GM19035 (cell line): ENCODE measurements at regions not wholly inside any gene's neighbourhood (a gene's known extent, or its start where the extent isn't known, plus 50 kb on each side); places are given as distances from the start of the nearest gene placed in this dataset.
"Not testable (repeated sequence)": the region's sequence is repeated elsewhere in the genome, so short reads cannot be mapped to it uniquely, and the experiment has no call there.

Experiments used
- ATAC-seq: cut with Tn5 transposase; IDR thresholded peaks from one replicate; pipeline ENCODE4 v1.9.1; 2021; ENCODE audit not compliant: unreplicated experiment

DNA sequence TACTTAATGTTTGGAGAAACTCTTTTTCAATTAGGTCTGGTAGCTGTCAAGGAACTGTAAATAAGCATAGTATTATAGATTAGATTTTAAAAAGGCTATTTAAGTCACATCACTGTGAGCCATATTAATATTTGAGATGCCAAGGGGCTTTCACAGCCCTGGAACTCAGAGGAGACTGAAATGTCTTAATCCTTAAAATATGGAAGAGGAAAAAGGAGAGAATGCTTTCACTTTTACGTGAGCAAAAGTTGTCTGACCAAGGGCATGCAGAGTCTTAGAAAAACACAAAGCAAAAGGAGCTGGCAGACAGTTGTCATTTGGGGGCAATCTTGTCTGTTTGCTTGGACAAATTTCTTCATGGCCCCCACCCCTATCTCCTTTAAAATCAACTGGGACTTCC, 253.2 kb upstream of the IGFBP7 start:
- no peak for ATAC-seq

DNA sequence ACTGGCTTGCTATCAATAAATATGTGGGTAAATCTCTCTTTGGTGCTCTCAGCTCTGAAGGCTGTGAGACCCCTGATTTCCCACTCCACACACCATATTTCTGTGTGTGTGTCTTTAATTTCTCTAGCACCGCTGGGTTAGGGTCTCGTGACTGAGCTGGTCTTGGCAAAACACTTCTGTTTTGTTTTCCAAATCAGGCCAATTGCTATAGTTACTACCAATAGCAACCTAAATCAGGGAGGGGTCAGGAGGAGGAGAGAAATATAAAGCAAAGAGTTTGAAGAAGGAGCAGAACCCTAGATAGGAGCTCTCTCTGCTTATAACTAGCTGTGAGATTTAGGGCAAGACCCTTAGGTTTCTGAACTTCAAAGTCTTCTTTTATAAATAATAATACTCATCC, 250.5 kb upstream of the IGFBP7 start:
- ATAC-seq, result no peak

DNA sequence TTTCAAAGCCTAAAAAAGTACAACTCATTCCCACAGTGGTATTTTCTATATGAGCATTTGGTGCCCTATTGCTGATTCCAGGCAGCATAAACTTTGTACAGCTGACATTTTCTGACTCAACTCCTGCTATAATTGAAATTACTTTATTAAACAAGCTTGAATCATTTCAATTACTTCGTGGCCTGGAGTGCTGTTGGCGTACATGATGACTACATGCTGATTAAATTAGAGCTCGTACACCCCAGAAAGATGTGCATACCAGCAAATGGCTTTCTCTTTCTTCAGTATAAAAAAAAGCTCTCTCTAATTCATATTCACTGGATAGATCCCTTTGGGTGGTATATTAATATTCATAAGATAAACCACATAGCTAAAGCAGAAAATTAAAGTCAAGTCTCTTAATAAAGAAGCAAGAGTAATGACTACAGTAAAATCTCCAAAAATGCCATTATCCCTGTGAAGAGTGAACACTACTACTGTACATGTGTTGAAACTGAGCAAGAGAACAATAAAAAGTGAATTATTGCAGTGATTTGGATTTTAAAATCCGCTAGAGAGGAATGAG, 245.0 kb upstream of the IGFBP7 start:
- no peak for ATAC-seq

DNA sequence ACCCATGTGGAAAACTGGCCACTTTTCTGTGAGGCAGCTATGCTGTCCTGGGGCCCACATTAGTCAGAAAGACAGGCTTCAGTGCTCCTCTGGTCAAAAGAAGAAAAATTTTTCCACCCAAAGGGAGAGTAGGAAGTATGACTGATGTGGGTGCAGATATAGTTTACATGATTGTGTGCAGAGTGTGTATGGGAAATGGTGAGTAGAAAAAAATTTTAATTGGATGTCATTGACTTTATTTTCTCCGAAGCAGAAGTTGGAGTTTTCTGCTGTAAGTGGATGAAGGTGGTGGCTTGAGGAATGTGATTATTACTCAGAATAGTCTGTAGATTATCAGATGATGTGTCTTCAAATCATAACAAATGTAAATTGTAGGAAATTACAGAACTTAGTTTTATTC, 241.5 kb upstream of the IGFBP7 start:
- ATAC-seq, result no peak

DNA sequence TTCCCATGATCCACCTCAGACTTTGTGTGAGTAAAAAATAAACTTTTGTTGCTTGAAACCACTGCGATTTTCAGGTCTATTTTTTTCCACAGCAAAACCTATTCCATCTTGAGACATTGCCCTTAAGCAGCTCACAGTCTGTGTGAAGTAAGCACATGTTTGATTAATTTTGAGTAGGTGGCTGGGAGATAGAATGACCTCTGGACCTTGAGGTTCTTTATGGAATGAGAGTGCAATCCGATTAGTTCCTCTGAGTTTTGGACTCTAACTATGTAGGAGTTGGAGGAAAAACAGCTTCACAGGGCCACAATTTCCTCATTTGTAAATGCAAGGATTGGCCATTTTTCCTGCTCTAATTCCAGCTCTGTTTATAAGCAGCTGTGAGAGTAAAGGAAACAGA, 234.1 kb upstream of the IGFBP7 start:
- no peak for ATAC-seq

DNA sequence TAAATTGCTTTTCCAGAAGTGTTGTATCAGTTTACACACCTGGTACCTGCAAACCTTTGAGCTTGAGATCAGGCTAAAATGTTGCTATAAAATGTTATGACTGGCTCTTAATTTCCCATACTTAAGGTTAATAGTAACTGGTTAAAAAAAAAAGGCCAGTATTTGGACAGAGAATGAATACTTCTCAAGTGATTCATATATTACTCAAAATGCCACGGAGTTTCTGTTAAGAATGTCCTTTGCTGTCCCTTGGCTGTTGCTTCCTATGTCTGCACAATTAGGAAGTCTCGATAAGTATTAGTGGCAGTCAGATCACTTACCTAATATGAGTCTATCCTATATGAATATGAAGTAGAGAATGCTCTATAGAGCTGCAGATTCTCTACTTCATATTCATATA, 232.2 kb upstream of the IGFBP7 start:
- no peak for ATAC-seq

DNA sequence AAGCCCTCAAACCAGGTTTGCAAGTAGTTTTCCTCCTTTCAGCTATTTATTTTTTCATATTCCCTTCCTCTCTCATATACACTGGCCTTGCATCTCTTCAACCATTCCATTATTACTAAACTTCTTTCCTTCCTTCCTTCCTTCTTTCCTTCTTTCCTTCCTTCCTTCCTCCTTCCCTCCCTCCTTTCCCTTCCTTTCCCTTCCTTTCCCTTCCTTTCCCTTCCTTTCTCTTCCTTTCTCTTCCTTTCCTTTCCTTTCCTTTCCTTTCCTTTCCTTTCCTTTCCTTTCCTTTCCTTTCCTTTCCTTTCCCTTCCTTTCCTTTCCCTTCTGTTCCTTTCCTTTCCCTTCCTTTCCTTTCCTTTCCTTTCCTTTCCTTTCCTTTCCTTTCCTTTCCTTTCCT, 228.7 kb upstream of the IGFBP7 start:
- ATAC-seq, result not testable (repeated sequence)

DNA sequence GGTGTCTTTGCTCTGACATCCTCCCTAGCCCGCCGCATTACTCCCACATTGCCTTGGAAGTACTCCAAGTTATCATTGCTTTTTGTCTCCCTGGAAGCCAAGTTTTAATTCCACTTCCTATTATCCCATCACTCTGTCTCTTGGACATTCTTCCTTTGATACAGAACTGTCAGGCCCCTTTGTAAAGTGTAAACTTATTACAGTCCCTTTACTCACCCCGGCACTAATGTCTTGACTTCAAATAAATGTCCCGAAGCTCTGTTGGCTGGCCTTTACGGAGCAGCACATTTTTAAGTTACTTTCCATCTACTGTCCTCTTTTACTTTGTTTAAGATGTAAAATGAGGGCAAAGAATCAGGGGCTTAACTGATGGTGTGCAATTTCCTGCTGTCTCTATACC, 223.5 kb upstream of the IGFBP7 start:
- ATAC-seq, result no peak

DNA sequence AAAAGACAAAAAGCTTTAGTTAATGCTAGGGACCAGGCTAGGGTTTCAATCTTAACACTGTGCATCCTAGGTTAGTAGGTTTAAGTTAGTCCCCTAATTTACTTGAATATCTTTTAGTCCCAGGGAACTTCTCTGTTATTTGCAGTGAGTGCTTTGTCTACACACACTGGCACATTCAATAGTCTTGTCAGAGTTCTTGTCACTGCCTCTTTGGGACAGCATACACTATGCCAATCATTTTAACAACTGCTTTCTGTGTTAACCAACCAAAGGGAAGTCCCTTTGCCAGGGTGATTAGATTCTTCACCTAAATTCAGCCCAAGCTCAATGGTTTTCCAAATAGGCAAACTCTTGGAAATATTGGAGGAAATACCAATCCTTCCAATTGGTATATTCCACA, 221.8 kb upstream of the IGFBP7 start:
- ATAC-seq, result no peak

DNA sequence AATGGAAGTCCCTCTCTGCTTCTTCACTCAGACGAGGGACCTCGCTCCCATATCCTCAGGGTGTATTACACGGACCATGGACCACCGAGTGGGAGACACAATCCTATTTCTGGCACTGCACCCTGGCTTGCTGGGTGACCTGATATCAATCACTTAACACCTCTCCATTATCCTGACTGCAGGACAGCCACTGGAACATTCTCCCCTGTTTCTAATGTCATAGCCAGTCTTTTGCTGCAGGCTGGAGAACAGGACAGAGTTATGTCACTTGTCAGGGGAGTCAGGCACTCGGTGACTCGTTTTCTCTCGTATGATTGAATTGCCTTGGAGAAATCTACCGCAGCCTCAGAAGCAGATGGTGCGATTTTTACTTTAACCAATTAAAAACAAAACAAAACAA, 219.1 kb upstream of the IGFBP7 start:
- no peak for ATAC-seq

DNA sequence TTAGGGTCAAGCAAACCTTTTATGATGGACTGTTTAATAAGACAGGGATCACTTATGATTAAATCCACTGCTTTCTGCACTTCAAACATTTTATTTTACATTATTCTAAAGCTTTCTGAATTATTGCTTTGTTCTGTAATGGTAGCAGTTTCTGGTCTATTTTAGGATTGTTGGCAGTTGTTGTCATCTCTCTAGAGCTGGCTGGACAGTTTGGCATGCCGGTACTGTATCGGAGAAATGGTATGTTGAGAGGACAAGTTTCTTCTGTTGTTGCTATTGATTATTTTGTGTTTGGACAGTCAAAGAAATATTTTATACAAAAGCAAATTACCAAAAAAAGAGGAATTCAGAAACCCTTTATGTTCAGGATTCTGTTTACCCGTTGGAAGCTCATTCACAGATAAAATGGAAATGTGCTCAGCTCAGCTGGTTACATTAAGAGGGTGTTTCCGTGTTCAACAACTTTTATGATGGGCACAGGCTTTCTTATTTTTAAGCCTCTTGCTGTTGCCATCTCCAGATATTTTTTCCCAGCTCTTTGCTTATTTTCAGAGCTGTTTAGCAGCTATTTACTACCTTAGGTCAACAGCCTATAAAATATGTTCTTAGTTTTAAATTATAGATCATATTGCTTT, 214.6 kb upstream of the IGFBP7 start:
- no peak for ATAC-seq

DNA sequence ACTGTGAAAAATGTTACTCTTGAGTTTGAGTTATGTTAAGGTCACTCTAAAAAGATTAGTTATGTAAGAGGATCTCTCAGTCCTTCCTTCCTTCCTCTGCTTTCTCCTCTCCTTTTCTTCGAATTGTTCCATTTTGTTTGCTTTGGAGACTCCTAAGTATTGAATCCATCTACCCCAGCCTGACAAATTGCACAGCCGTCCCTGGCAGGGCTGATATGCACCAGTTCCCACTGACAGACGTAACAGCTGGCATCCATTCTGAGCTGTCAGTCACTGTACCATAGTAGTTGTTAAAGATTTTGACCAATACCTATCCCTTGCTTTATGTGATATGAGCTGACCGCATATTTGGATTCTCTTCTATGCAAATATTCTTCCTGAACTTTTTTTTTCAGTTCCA, 210.7 kb upstream of the IGFBP7 start:
- ATAC-seq, result no peak

DNA sequence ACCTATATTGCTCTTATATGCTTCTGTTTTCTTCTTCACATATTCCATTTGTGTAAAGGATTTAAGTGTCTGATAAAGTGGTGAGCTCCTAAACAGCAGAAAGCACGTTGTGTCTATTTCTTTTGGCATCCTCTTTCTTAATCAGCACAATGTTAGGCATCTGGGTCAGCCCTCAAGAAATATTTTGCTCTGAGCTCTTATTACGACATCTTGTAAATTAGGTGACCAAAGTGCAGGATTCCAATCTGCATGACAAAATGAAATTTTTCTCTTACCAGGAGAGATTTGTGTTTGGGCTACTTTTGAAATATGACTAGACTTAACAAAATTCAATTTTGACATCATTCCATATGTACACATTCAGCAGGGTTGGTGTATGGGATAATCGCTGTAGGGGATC, 210.0 kb upstream of the IGFBP7 start:
- no peak for ATAC-seq

DNA sequence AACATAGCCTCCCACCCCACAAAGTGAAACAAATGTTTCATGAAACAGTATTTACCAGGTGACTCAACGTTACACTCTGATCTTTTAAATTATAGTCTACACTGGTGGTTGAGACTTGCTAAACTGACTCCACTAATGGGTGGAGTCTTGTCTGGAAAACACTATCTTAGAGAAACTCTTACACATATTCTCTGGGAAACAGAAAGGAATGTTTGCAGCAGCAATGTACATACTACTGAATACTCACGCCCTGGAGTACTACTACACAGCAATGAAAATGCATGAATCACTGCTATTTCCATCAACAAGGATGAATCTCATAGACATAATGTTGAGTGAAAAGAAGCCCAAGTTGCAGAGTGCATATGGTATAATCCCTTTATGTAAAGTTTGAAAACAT, 208.5 kb upstream of the IGFBP7 start:
- ATAC-seq, result no peak

DNA sequence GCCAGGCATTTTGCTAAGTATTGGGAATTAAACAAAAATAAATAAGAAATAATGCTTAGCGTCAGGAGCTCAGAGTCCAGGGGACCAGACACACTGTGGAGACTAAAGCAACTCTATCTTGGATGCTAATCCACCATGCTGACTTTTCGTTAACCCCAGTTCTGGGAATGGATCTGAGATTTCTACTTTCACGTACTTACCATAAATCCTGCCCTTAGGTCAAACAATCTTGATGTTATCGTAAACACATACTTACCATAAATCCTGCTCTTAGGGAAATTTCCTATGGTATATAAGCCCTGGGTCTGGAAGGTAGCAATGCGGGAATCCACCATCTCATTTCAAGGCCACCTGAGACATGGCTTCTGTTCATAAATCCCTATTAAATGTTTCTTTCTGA, 204.5 kb upstream of the IGFBP7 start:
- no peak for ATAC-seq

DNA sequence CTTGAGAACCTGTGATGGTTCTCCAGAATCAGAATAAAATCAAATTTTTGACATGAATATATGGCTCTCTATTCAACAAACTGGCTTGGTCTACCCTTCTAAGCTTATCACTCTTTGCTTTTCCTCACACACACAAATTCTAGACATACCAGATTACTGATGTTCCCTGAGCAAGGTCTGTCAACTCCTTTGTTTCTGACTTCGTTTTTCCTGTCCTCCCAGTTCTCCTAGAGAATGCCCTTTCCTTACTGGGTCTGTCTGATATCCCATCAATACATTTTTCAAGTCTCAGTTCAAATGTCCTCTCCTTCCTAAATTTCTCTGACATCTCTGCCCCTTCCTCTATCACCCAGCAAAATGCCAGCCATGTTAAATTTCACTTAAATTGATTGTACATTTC, 202.1 kb upstream of the IGFBP7 start:
- ATAC-seq, result no peak

DNA sequence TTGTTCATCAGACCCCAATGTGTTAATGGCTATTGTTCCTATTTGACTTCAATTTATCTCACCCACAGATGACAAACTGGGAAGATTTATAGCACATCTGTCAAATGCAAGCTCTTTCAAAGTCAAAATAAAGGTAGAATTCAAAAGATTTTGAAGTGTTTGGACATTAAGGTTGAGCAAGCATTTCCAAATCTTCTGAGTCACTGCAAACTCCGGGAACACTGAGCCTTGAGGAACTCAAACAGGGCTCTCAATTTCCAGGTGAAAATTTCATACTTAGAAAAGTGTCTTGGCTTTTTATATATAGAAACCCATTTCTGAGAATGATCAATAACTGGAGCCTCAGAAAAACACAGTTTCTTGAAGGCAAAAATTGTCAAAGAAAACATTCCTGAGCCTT, 199.5 kb upstream of the IGFBP7 start:
- no peak for ATAC-seq

DNA sequence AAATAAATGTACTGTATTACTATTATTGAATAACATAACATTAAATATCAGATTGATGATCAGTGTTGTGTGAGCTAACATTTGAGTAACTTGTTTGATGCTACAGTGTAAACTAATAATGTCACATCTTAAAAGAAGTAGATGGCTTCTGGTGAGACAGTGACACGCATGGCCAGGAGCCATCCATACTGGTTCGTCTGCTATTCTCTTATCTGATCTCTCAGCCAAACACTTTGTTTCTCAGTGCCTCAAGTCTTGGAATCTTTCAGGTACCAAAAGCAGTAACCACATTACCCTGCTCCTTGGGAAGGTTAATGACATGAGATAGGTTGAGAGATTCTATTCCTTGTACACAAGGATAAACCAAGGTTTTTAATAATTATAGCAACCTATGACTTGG, 198.1 kb upstream of the IGFBP7 start:
- ATAC-seq, result no peak

DNA sequence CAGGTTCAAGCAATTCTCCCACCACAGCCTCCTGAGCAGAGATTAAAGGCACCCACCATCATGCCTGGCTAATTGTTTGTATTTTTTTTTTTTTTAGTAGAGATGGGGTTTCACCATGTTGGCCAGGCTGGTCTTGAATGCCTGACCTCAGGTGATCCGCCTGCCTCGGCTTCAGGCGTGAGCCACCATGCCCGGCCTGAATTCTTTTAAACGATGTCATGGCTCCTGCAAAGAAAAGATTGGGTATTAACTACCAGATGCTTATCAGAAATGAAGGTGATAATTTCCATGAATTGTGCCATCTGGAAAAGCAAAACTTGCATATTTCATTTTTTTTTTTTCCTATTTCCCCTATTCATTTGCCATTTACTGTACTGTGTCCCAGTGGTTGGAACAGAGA, 195.7 kb upstream of the IGFBP7 start:
- ATAC-seq, result no peak

DNA sequence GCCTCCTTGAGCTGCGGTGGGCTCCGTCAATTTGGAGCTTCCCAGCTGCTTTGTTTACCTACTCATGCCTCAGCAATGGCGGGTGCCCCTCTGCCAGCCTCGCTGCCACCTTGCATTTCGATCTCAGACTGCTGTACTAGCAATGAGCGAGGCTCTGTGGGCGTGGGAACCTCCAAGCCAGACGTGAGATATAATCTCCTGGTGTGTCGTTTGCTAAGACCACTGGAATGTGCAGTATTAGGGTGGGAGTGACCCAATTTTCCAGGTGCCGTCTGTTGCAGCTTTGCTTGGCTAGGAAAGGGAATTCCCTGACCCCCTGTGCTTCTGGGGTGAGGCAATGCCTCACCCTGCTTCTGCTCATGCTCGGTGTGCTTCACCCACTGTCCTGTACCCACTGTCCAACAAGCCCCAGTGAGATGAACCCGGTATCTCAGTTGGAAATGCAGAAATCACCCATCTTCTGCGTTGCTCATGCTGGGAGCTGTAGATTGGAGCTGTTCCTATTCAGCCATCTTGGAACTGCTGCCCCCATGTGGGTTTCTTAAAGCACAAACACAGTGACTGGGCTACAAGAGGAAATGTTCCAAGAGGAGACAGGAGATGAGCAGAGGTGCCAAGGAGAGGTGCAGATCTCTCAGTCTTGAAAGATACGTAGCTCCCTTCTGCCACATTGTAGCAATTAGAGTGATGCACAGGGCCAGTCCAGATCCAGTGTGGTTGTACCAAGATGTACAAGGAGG, 193.0 kb upstream of the IGFBP7 start:
- ATAC-seq, result no peak

DNA sequence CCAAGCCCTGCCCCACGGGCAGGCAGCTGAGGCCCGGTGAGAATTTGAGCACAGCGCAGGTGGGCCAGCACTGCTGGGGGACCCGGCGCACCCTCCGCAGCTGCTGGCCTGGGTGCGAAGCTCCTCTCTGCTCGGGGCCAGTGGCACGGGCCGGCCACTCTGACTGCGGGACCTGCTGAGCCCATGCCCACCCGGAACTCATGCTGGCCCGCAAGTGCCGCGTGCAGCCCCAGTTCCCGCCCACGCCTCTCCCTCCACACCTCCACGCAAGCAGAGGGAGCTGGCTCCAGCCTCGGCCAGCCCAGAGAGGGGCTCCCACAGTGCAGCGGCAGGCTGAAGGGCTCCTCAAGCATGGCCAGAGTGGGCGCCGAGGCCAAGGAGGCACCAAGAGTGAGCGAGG, 190.1 kb upstream of the IGFBP7 start:
- not testable (repeated sequence) for ATAC-seq

DNA sequence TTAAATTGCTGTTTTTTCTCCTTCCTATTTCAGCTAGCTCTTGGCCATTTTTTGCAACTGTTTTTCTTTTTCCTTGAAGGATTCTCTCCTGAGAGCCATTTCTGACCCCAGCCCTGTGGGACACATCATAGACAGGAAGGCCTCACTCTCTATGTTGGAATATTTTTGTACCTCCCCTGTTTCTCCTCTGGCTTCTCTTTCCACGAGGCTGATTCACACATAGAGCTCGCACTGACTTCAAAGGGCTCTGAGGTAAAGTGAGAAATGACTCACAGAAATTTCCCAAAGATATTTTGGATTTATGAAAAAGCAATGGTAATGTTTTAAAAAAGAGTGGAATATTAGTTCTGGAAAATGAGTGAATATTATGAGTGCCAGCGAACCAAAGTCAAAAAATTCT, 181.7 kb upstream of the IGFBP7 start:
- no peak for ATAC-seq
